IMR-90 (cell line): ENCODE measurements at regions not wholly inside any gene's neighbourhood (a gene's known extent, or its start where the extent isn't known, plus 50 kb on each side); places are given as distances from the start of the nearest gene placed in this dataset.

Experiments used
- CEBPB ChIP-seq: IDR thresholded peaks from 2 replicates; pipeline ENCODE4 v1.6.1; 2012; ENCODE audit warnings: low read depth, low read length, improper control_type of control experiment
- FOS ChIP-seq: fragments of 150-350 bp; IDR thresholded peaks from 2 replicates; pipeline ENCODE4 v1.6.1; 2016; ENCODE audit warnings: low read depth, low read length
- MAFK ChIP-seq: IDR thresholded peaks from 2 replicates; pipeline ENCODE4 v1.6.1; 2012; ENCODE audit warnings: low read depth, low read length, improper control_type of control experiment
- MAZ ChIP-seq: IDR thresholded peaks from 2 replicates; pipeline ENCODE4 v1.6.1; 2012; ENCODE audit warnings: low read depth, mild to moderate bottlenecking, low read length, improper control_type of control experiment, moderate library complexity, borderline replicate concordance
- POLR2A ChIP-seq: IDR thresholded peaks from 2 replicates; pipeline ENCODE4 v1.6.1; 2012; ENCODE audit warnings: mild to moderate bottlenecking, low read depth, low read length
- RAD21 ChIP-seq: IDR thresholded peaks from 2 replicates; pipeline ENCODE4 v1.6.1; 2012; ENCODE audit warnings: low read length, improper control_type of control experiment
- RFX5 ChIP-seq: IDR thresholded peaks from 2 replicates; pipeline ENCODE4 v1.8.0; 2012; ENCODE audit warnings: low read depth, mild to moderate bottlenecking, low read length, moderate library complexity
- SMC3 ChIP-seq: fragments of 150-350 bp; IDR thresholded peaks from 2 replicates; pipeline ENCODE4 v1.6.1; 2016; ENCODE audit warnings: low read depth, mild to moderate bottlenecking, antibody characterized with exemption, low read length, moderate library complexity
- TF ChIP-seq, protein P1 (sequence below): conservative IDR thresholded peaks from 2 replicates; pipeline ENCODE4 v1.5.1; 2012; ENCODE audit warnings: mild to moderate bottlenecking, low read depth, low read length, improper control_type of control experiment

DNA sequence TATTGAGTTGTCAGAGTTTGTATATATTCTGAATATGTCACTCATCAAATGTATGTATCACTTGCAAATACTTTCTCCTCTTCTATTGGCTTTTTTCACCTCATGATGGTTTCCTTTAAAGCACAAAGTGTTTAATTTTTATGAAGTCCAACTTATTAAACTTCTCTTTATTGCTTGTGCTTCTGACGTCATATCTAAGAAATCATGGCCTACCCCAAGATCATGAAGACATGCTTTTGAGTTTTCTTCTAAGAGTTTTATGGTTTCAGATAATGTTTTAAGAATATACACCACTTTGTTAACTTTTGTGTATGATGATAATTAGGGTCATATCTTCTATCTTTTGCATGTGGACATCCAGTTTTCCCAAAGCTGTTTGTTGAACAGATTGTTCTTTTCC, 417.2 kb upstream of the ATP10A start:
- TF ChIP-seq, protein P1, sequence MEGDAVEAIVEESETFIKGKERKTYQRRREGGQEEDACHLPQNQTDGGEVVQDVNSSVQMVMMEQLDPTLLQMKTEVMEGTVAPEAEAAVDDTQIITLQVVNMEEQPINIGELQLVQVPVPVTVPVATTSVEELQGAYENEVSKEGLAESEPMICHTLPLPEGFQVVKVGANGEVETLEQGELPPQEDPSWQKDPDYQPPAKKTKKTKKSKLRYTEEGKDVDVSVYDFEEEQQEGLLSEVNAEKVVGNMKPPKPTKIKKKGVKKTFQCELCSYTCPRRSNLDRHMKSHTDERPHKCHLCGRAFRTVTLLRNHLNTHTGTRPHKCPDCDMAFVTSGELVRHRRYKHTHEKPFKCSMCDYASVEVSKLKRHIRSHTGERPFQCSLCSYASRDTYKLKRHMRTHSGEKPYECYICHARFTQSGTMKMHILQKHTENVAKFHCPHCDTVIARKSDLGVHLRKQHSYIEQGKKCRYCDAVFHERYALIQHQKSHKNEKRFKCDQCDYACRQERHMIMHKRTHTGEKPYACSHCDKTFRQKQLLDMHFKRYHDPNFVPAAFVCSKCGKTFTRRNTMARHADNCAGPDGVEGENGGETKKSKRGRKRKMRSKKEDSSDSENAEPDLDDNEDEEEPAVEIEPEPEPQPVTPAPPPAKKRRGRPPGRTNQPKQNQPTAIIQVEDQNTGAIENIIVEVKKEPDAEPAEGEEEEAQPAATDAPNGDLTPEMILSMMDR = no peak
- no peak for TF ChIP-seq POLR2A
- TF ChIP-seq CEBPB = no peak
- no peak for TF ChIP-seq SMC3
- TF ChIP-seq RFX5 = no peak
- TF ChIP-seq MAFK = no peak
- TF ChIP-seq FOS = no peak
- no peak for TF ChIP-seq MAZ
- TF ChIP-seq RAD21 = no peak
